ENCODE measurements at regions not wholly inside any gene's neighbourhood (a gene's known extent, or its start where the extent isn't known, plus 50 kb on each side); places are given as distances from the start of the nearest gene placed in this dataset.

GRCh38 chr9:91042541-91042940 is 240.9 kb downstream of the SYK start:
- DNase-seq: no peak
- H3K9me3 Mint-ChIP-seq: no peaks in the 10 kb centered on the region
- H3K4me3 Mint-ChIP-seq: no peak overlapping the region
- peaks cover 16% of the 10 kb centered on the region for H3K27me3 Mint-ChIP-seq (ENCODE audit: low read depth, poor library complexity)
- peak overlapping the region; percentile 21 for H3K27ac Mint-ChIP-seq
- H3K4me1 Mint-ChIP-seq: peaks cover 67% of the 10 kb centered on the region
- no peak for TF ChIP-seq CTCF (IDR thresholded peaks at IDR 0.05)
- no peaks in the 10 kb centered on the region for H3K36me3 Mint-ChIP-seq (ENCODE audit: low read depth)

- no peak for TF ChIP-seq CTCF (IDR thresholded peaks at IDR 0.05)
- H3K27me3 Mint-ChIP-seq (ENCODE audit: low read depth, poor library complexity): peaks cover 22% of the 10 kb centered on the region
- no peak overlapping the region for H3K4me3 Mint-ChIP-seq
- DNase-seq: no peak
- no peaks in the 10 kb centered on the region for H3K9me3 Mint-ChIP-seq
- H3K27ac Mint-ChIP-seq: no peak overlapping the region
- no peaks in the 10 kb centered on the region for H3K36me3 Mint-ChIP-seq (ENCODE audit: low read depth)
- H3K4me1 Mint-ChIP-seq: peaks cover 60% of the 10 kb centered on the region
These were observed 241.6 kb downstream of the SYK start for GRCh38 chr9:91043056-91043810.

GRCh38 chr9:91043811-91044175 is 242.2 kb downstream of the SYK start:
- H3K36me3 Mint-ChIP-seq (ENCODE audit: low read depth): no peaks in the 10 kb centered on the region

GRCh38 chr9:91044354-91044753 is 242.7 kb downstream of the SYK start:
- H3K4me1 Mint-ChIP-seq: peaks cover 49% of the 10 kb centered on the region
- no peak for DNase-seq
- H3K27me3 Mint-ChIP-seq (ENCODE audit: low read depth, poor library complexity): peaks cover 18% of the 10 kb centered on the region
- H3K9me3 Mint-ChIP-seq: no peaks in the 10 kb centered on the region
- H3K27ac Mint-ChIP-seq: peak overlapping the region; percentile 75
- H3K36me3 Mint-ChIP-seq (ENCODE audit: low read depth): no peaks in the 10 kb centered on the region
- no peak overlapping the region for H3K4me3 Mint-ChIP-seq
- TF ChIP-seq CTCF (IDR thresholded peaks at IDR 0.05): no peak

More at GRCh38 chr9:91043811-91044175, 242.2 kb downstream of the SYK start:
- Mint-ChIP-seq H3K27ac (peak overlapping the region; percentile 75), H3K4me3 (no peak overlapping the region), H3K27me3 (ENCODE audit: low read depth, poor library complexity) (peaks cover 18% of the 10 kb centered on the region), H3K4me1 (peaks cover 55% of the 10 kb centered on the region), H3K9me3 (no peaks in the 10 kb centered on the region)
- TF ChIP-seq CTCF (IDR thresholded peaks at IDR 0.05): no peak
- no peak for DNase-seq

GRCh38 chr9:91045041-91045440 is 243.4 kb downstream of the SYK start:
- Mint-ChIP-seq H3K36me3 (ENCODE audit: low read depth) (no peaks in the 10 kb centered on the region), H3K27ac (no peak overlapping the region), H3K27me3 (ENCODE audit: low read depth, poor library complexity) (peaks cover 18% of the 10 kb centered on the region), H3K4me3 (no peak overlapping the region), H3K9me3 (no peaks in the 10 kb centered on the region), H3K4me1 (peaks cover 42% of the 10 kb centered on the region)
- DNase-seq: no peak
- TF ChIP-seq CTCF (IDR thresholded peaks at IDR 0.05): no peak

GRCh38 chr9:91047529-91047928 is 245.9 kb downstream of the SYK start:
- Mint-ChIP-seq H3K36me3 (ENCODE audit: low read depth) (no peaks in the 10 kb centered on the region), H3K4me3 (no peak overlapping the region), H3K9me3 (no peaks in the 10 kb centered on the region), H3K4me1 (peaks cover 27% of the 10 kb centered on the region), H3K27ac (no peak overlapping the region), H3K27me3 (ENCODE audit: low read depth, poor library complexity) (peaks cover 29% of the 10 kb centered on the region)
- no peak for TF ChIP-seq CTCF (IDR thresholded peaks at IDR 0.05)
- DNase-seq: no peak

Data from nephron progenitor cell (in vitro differentiated cells).